PFSK-1 (cell line): ENCODE measurements at regions not wholly inside any gene's neighbourhood (a gene's known extent, or its start where the extent isn't known, plus 50 kb on each side); places are given as distances from the start of the nearest gene placed in this dataset.

Source experiments
- FOXP2 ChIP-seq: optimal IDR thresholded peaks from 2 replicates; pipeline ENCODE3; 2011; ENCODE audit warnings: borderline replicate concordance, control low read depth, inconsistent platforms; ENCODE audit not compliant: insufficient read depth; ENCODE audit errors: extremely low read length, extremely low read depth
- POLR2AphosphoS5 ChIP-seq: IDR thresholded peaks from 2 replicates; pipeline ENCODE4 v1.6.1; 2012; ENCODE audit warnings: low read depth, mild to moderate bottlenecking, control low read depth, low read length, moderate library complexity
- REST ChIP-seq, 2 experiments: IDR thresholded peaks; 2 replicates each; pipeline versions ENCODE4 v1.6.1 to v1.8.0; 2011 to 2012; ENCODE audit warnings: low read depth in 2 of 2, low read length in 2 of 2, control low read depth in 1 of 2, inconsistent platforms in 1 of 2, mild to moderate bottlenecking in 1 of 2, moderate library complexity in 1 of 2; ENCODE audit not compliant: insufficient read depth in 1 of 2

DNA sequence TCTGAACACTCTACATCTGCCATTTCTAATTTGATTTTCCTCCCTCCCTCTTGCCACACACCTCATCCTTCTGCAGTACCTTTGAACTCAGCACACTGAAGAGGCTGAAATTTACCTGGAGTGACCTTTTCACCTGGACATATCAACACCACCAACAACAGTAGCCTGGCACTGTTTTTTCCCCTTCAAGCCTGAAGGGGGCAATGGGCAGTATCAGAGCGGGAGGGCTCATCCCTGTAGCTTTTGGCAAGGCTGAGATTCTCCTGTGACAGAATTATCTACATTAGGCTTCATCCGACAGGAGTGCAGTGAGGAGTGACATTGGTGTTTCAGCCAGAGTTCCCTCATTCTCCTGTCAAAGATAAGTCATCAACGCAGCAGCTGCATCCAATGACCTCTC, 312.8 kb upstream of the SPTLC3 start:
- TF ChIP-seq POLR2AphosphoS5, result no peak
- no peak for TF ChIP-seq REST (IDR thresholded peaks at IDR 0.05; ENCODE audit: insufficient read depth in 1 of 2, low read depth in 2 of 2, low read length in 2 of 2)
- TF ChIP-seq FOXP2, result no peak
